Posterior cingulate gyrus (tissue), 11 donors: ENCODE measurements at regions not wholly inside any gene's neighbourhood (a gene's known extent, or its start where the extent isn't known, plus 50 kb on each side); places are given as distances from the start of the nearest gene placed in this dataset.
"Not testable (repeated sequence)": the region's sequence is repeated elsewhere in the genome, so short reads cannot be mapped to it uniquely, and the experiment has no call there.

ENCODE experiments used
- DNase-seq, 10 donors: peaks; one replicate each; pipeline versions ENCODE4 v3.0.0 to v3.0.0-alpha.2; 2020 to 2021; ENCODE audit warnings: mixed read lengths in 3 of 10
- intact Hi-C: fragments of 100-400 bp; cut with DNase I; formaldehyde crosslinking; loops from one replicate; pipeline ENCODE4 v1.15.1; 2023

- intact Hi-C loops, result not testable (repeated sequence)
These were observed 309.9 kb downstream of the KIF20B start for GRCh38 chr10:90011281-90011680.

GRCh38 chr10:90018819-90019218 is 317.4 kb downstream of the KIF20B start:
- DNase-seq, result no peak
- intact Hi-C loops, result no loop called here

More at GRCh38 chr10:90011281-90011680, 309.9 kb downstream of the KIF20B start:
- DNase-seq, result peak in 1 of 10 donors; percentile 31

GRCh38 chr10:90020506-90020905 is 319.1 kb downstream of the KIF20B start:
- intact Hi-C loops, result no loop called here

GRCh38 chr10:90023950-90024349 is 322.6 kb downstream of the KIF20B start:
- intact Hi-C loops, result no loop called here
- no peak for DNase-seq

More at GRCh38 chr10:90020506-90020905, 319.1 kb downstream of the KIF20B start:
- no peak for DNase-seq

- no peak for DNase-seq
These were observed 326.9 kb downstream of the KIF20B start for GRCh38 chr10:90028312-90028711.

GRCh38 chr10:90031776-90032175 is 330.4 kb downstream of the KIF20B start:
- DNase-seq, result no peak
- intact Hi-C loops, result no loop called here

More at GRCh38 chr10:90028312-90028711, 326.9 kb downstream of the KIF20B start:
- intact Hi-C loops, result no loop called here

- DNase-seq, result no peak
- intact Hi-C loops, result no loop called here
These were observed 331.1 kb downstream of the KIF20B start for GRCh38 chr10:90032519-90032918.

- DNase-seq, intact Hi-C loops: not testable (repeated sequence)
These were observed 333.5 kb downstream of the KIF20B start for GRCh38 chr10:90034862-90035261.

GRCh38 chr10:90041585-90041984 is 340.2 kb downstream of the KIF20B start:
- intact Hi-C loops, result no loop called here
- no peak for DNase-seq

- intact Hi-C loops, result no loop called here
- DNase-seq, result peak in 2 of 10 donors; percentile 33 to 65
These were observed 340.7 kb downstream of the KIF20B start for GRCh38 chr10:90042075-90042474.

GRCh38 chr10:90047243-90047729 is 345.9 kb downstream of the KIF20B start:
- no peak for DNase-seq
- intact Hi-C loops, result no loop called here

GRCh38 chr10:90051053-90051452 is 349.7 kb downstream of the KIF20B start:
- intact Hi-C loops, result no loop called here
- DNase-seq, result no peak

- DNase-seq, result no peak
- intact Hi-C loops, result no loop called here
These were observed 350.1 kb downstream of the KIF20B start for GRCh38 chr10:90051474-90051873.

- intact Hi-C loops, result no loop called here
- no peak for DNase-seq
These were observed 361.4 kb downstream of the KIF20B start for GRCh38 chr10:90062786-90063185.

- intact Hi-C loops, result no loop called here
- DNase-seq, result no peak
These were observed 362.9 kb downstream of the KIF20B start for GRCh38 chr10:90064295-90064694.

GRCh38 chr10:90066435-90066834 is 365.0 kb downstream of the KIF20B start:
- intact Hi-C loops, result no loop called here
- no peak for DNase-seq

- intact Hi-C loops, result no loop called here
- DNase-seq, result no peak
These were observed 374.6 kb downstream of the KIF20B start for GRCh38 chr10:90075995-90076394.

GRCh38 chr10:90079819-90080218 is 378.4 kb downstream of the KIF20B start:
- DNase-seq, result no peak
- intact Hi-C loops, result no loop called here

- intact Hi-C loops, result not testable (repeated sequence)
These were observed 385.3 kb downstream of the KIF20B start for GRCh38 chr10:90086606-90087190.

GRCh38 chr10:90087197-90088023 is 386.0 kb downstream of the KIF20B start:
- intact Hi-C loops, result no loop called here
- DNase-seq, result no peak

More at GRCh38 chr10:90086606-90087190, 385.3 kb downstream of the KIF20B start:
- not testable (repeated sequence) for DNase-seq

- no peak for DNase-seq
These were observed 386.6 kb downstream of the KIF20B start for GRCh38 chr10:90088024-90088317.

GRCh38 chr10:90089719-90090118 is 388.3 kb downstream of the KIF20B start:
- intact Hi-C loops, result no loop called here

More at GRCh38 chr10:90088024-90088317, 386.6 kb downstream of the KIF20B start:
- intact Hi-C loops, result no loop called here

More at GRCh38 chr10:90089719-90090118, 388.3 kb downstream of the KIF20B start:
- no peak for DNase-seq
